Epithelial cell of esophagus (primary cell): ENCODE measurements at regions not wholly inside any gene's neighbourhood (a gene's known extent, or its start where the extent isn't known, plus 50 kb on each side); places are given as distances from the start of the nearest gene placed in this dataset.

Source experiments
- DNase-seq: peaks from one replicate; pipeline ENCODE4 v3.0.0; 2010; ENCODE audit warnings: low read depth
- H3K4me3 ChIP-seq: 2 replicates; pipeline ENCODE4 v1.5.1; 2011; ENCODE audit warnings: mild to moderate bottlenecking, low read length, control low read depth
- TF ChIP-seq, protein P1 (sequence below): IDR thresholded peaks from 2 replicates; pipeline ENCODE4 v1.5.1; 2011; ENCODE audit warnings: low read depth, mild to moderate bottlenecking, low read length, control low read depth, inconsistent platforms; ENCODE audit not compliant: insufficient read depth; ENCODE audit errors: missing control alignments

- no peak for DNase-seq
- no peak overlapping the region for H3K4me3 ChIP-seq
- TF ChIP-seq, protein P1, sequence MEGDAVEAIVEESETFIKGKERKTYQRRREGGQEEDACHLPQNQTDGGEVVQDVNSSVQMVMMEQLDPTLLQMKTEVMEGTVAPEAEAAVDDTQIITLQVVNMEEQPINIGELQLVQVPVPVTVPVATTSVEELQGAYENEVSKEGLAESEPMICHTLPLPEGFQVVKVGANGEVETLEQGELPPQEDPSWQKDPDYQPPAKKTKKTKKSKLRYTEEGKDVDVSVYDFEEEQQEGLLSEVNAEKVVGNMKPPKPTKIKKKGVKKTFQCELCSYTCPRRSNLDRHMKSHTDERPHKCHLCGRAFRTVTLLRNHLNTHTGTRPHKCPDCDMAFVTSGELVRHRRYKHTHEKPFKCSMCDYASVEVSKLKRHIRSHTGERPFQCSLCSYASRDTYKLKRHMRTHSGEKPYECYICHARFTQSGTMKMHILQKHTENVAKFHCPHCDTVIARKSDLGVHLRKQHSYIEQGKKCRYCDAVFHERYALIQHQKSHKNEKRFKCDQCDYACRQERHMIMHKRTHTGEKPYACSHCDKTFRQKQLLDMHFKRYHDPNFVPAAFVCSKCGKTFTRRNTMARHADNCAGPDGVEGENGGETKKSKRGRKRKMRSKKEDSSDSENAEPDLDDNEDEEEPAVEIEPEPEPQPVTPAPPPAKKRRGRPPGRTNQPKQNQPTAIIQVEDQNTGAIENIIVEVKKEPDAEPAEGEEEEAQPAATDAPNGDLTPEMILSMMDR: no peak
Measured at GRCh38 chr5:127133071-127133470, 59.8 kb upstream of the C5orf63 start.

GRCh38 chr5:127136908-127137307 lies 63.6 kb upstream of the C5orf63 start:
- DNase-seq: no peak
- TF ChIP-seq, protein P1: no peak
- no peak overlapping the region for H3K4me3 ChIP-seq

DNA sequence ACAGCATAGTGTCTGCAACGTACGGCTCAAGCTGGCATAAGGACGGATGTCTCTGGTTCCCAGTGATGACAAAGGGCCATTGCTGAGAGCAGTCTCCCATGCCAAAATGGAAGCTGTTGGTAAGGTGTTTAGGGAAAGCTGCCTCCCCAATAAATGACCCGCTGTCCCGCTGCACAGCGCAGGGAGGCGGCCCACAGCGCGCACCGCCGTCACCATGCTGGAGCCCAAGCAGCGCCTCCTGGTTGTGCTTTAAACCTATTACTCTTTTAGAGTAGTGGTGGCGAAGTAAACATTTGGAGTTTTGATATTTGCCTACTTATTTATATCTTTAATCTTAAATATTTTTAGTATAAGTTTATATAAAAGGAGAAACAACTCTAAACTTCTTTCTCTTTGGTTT lies 70.4 kb upstream of the C5orf63 start:
- H3K4me3 ChIP-seq: no peak overlapping the region
- TF ChIP-seq, protein P1: no peak
- DNase-seq: no peak

DNA sequence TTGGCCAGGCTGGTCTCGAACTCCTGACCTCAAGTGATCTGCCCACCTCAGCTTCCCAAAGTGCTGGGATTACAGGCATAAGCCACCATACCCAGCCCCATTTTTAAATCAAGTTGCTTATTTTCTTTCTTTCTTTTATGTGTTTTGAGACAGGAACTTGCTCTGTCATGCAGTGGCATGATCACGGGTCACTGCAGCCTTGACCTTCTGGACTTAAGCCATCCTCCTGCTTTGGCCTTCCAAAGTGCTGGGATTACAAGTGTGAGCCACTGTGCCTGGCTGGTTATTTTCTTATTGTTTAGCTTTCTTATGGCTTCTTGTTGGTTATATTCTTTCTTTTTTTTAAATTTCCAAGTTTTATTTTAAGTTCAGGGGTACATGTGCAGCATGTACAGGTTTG lies 79.7 kb upstream of the C5orf63 start:
- TF ChIP-seq, protein P1: no peak
- H3K4me3 ChIP-seq: no peak overlapping the region
- DNase-seq: no peak

GRCh38 chr5:127153521-127153920 lies 80.2 kb upstream of the C5orf63 start:
- TF ChIP-seq, protein P1: no peak
- DNase-seq: no peak
- no peak overlapping the region for H3K4me3 ChIP-seq

DNA sequence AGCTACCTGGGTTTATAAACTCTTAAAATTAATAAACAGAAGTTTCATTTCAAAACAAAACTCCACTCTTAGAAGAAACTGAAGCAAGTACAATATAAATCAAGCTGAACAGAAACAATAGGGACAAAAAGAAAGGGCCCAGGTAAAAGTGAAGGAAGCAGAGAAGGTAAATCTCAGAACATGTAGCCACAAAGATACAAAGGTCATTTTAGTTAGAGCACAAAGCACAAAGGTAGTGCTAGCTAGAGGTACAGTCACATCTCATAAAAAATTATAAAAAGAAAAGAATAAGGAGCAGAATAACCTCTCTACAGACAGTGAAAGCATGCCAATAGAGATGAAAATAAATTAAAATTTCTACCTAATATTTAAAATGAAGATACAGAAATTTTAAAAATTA lies 90.4 kb upstream of the C5orf63 start:
- H3K4me3 ChIP-seq: no peak overlapping the region
- DNase-seq: no peak
- TF ChIP-seq, protein P1: no peak

GRCh38 chr5:127170918-127171600 lies 97.8 kb upstream of the C5orf63 start:
- TF ChIP-seq, protein P1: no peak
- no peak for DNase-seq
- no peak overlapping the region for H3K4me3 ChIP-seq
